ENCODE measurements at regions not wholly inside any gene's neighbourhood (a gene's known extent, or its start where the extent isn't known, plus 50 kb on each side); places are given as distances from the start of the nearest gene placed in this dataset.

- DNase-seq (ENCODE audit: low read depth, low spot score), result no peak
These were observed 264.0 kb downstream of the PIK3R1 start for GRCh38 chr5:68479524-68479923.

- DNase-seq (ENCODE audit: low read depth, low spot score), result no peak
These were observed 264.9 kb downstream of the PIK3R1 start for GRCh38 chr5:68480335-68480940.

- DNase-seq (ENCODE audit: low read depth, low spot score), result no peak
These were observed 266.6 kb downstream of the PIK3R1 start for GRCh38 chr5:68482199-68482598.

GRCh38 chr5:68484307-68485068, 268.9 kb downstream of the PIK3R1 start:
- DNase-seq (ENCODE audit: low read depth, low spot score), result no peak

- no peak for DNase-seq (ENCODE audit: low read depth, low spot score)
These were observed 274.0 kb downstream of the PIK3R1 start for GRCh38 chr5:68489556-68489955.

GRCh38 chr5:68490406-68490805, 274.9 kb downstream of the PIK3R1 start:
- no peak for DNase-seq (ENCODE audit: low read depth, low spot score)

GRCh38 chr5:68494771-68495170, 279.2 kb downstream of the PIK3R1 start:
- DNase-seq (ENCODE audit: low read depth, low spot score), result no peak

GRCh38 chr5:68499987-68500386, 284.4 kb downstream of the PIK3R1 start:
- no peak for DNase-seq (ENCODE audit: low read depth, low spot score)

- DNase-seq (ENCODE audit: low read depth, low spot score), result peak; percentile 35
These were observed 285.3 kb downstream of the PIK3R1 start for GRCh38 chr5:68500813-68501212.

GRCh38 chr5:68502531-68502930, 287.0 kb downstream of the PIK3R1 start:
- DNase-seq (ENCODE audit: low read depth, low spot score), result no peak

GRCh38 chr5:68504306-68504705, 288.8 kb downstream of the PIK3R1 start:
- no peak for DNase-seq (ENCODE audit: low read depth, low spot score)

GRCh38 chr5:68505917-68506860, 290.6 kb downstream of the PIK3R1 start:
- peak; percentile 23 for DNase-seq (ENCODE audit: low read depth, low spot score)

GRCh38 chr5:68515514-68515913, 300.0 kb downstream of the PIK3R1 start:
- no peak for DNase-seq (ENCODE audit: low read depth, low spot score)

GRCh38 chr5:68518286-68518685, 302.7 kb downstream of the PIK3R1 start:
- no peak for DNase-seq (ENCODE audit: low read depth, low spot score)

- DNase-seq (ENCODE audit: low read depth, low spot score), result no peak
These were observed 303.6 kb downstream of the PIK3R1 start for GRCh38 chr5:68519143-68519542.

GRCh38 chr5:68521776-68522175, 306.2 kb downstream of the PIK3R1 start:
- DNase-seq (ENCODE audit: low read depth, low spot score), result no peak

- no peak for DNase-seq (ENCODE audit: low read depth, low spot score)
These were observed 307.3 kb downstream of the PIK3R1 start for GRCh38 chr5:68522863-68523262.

GRCh38 chr5:68528821-68529273, 313.3 kb downstream of the PIK3R1 start:
- DNase-seq (ENCODE audit: low read depth, low spot score), result no peak

- no peak for DNase-seq (ENCODE audit: low read depth, low spot score)
These were observed 314.0 kb downstream of the PIK3R1 start for GRCh38 chr5:68529581-68529980.

- DNase-seq (ENCODE audit: low read depth, low spot score), result no peak
These were observed 316.4 kb downstream of the PIK3R1 start for GRCh38 chr5:68531970-68532369.

- DNase-seq (ENCODE audit: low read depth, low spot score), result no peak
These were observed 317.5 kb downstream of the PIK3R1 start for GRCh38 chr5:68533051-68533450.

- DNase-seq (ENCODE audit: low read depth, low spot score), result peak; percentile 9
These were observed 318.1 kb downstream of the PIK3R1 start for GRCh38 chr5:68533571-68534084.
